ENCODE measurements at regions not wholly inside any gene's neighbourhood (a gene's known extent, or its start where the extent isn't known, plus 50 kb on each side); places are given as distances from the start of the nearest gene placed in this dataset.
"Not testable (repeated sequence)": the region's sequence is repeated elsewhere in the genome, so short reads cannot be mapped to it uniquely, and the experiment has no call there.

GRCh38 chr5:125487652-125488051 is 741.2 kb upstream of the ZNF608 start:
- DNase-seq, result not testable (repeated sequence)

DNA sequence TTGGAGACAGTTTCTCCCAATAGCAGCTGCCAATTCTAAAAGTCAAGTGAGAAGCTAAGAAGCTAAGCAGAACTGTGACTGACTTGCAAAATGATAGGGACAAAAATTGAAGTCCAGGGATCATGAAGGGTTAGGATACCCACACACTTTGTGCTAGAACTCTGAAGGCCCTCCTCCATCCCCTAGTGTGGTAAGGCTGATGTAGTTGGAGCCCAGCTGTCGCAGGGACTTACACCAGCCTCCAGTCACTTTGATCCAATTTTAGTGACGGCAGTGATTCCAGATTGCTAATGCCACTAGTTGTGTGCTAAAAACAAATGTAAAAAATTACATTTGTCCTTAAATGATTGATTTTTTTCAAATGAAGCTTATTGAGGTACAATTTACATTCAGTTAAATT is 742.7 kb upstream of the ZNF608 start:
- DNase-seq, result no peak

DNA sequence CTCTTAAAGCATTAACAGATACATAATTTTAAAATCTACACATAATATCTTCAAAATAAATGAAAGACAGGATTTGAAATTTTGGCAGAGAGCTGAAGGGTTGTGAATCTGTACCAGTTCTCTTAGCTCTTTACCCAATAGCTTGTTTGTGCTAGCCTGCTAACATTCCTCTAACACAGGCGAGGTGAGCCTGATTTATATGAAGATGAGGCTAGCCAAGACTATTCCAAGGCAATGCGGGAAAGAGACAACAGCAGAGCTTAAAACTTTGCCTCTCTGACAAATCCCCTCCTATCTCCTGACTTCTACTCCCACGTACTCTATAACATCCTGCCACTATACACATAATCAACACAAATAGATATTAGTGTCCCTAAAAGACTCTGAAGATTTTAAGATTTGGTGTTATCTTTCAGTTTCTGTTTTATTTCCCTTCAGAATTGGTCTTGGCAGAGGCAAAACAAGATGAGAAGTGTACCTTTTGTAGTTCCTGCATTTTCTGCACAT is 745.6 kb upstream of the ZNF608 start:
- DNase-seq, result no peak

DNA sequence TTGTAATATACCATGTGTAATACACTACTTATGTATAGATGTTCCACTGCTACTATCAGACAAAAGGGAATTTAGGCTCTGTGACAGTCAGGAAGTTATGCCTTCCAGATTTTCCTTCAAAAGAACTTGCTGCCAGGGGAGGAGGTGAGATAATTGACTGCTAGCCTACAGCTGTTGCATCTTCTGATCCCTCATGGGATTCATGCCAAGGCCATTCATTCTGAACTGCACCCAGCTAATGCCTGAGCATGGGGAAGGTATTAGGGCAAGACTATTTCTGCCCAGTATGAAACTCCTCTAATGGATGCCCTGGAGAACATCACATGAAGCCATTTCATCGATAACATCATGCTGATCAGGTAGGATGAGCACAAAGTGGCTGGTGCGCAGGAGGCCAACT is 746.5 kb upstream of the ZNF608 start:
- DNase-seq, result no peak

GRCh38 chr5:125496393-125496792 is 750.0 kb upstream of the ZNF608 start:
- no peak for DNase-seq

DNA sequence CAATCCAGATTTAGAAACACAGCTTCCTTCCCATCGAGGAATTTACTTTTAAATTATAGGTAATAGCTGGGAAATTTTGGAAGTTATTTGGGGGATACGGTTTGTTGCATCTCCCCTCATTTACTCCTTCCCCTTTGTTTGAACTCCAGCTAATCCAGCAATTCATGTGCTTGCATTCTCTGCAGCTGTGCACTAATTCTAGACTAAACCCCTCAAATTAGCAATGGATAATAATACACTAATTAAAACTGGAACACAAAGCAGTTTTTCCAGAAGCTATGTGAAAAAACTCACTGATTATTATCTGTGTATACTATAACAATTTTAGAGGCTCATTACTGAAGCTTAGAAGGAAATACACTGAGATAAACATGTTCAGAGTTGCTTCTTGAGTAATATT is 751.2 kb upstream of the ZNF608 start:
- no peak for DNase-seq

- no peak for DNase-seq
Observed at GRCh38 chr5:125499636-125500332, 753.3 kb upstream of the ZNF608 start.

- no peak for DNase-seq
Observed at GRCh38 chr5:125501396-125501795, 755.0 kb upstream of the ZNF608 start.

- no peak for DNase-seq
Observed at GRCh38 chr5:125503946-125504345, 757.5 kb upstream of the ZNF608 start.

- DNase-seq, result no peak
Observed at GRCh38 chr5:125505115-125505514, 758.7 kb upstream of the ZNF608 start.

- DNase-seq, result no peak
Observed at GRCh38 chr5:125506124-125506523, 759.7 kb upstream of the ZNF608 start.

DNA sequence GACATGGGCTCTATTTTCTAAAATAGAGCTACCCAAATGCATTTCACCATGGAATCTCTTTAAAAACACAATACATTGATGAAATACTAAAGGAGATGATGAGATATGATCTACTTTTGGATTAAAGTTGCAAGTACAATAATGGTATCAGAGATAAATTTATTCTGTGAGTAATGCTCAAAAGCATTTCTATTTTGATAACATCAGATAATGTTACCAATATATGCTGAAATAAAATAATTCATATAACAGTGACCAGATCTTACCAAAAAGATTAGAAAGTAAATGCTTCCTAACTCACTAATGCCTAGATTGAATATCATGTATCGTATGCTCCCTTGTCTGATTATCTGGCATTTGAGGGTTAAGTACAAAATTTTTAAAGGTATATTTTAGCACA is 761.8 kb upstream of the ZNF608 start:
- DNase-seq, result no peak

DNA sequence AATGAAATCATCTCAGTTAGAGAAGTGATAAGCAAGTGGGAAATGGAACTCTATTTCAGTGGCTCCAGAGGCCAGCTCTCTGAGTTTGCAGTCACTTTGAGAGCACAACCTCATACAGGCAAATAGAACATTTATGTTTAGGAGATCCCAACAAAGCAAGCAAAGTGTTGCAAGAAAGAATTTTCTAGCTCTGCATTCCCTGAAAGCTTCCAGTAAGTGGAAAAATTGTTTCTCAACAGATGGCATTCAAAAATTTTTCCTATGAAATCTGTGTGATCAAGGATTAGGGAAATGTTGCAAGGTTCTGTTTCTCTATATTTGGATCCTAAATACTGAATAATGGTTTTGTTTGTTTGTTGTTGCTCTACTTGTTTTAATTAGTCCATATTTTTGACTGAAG is 764.2 kb upstream of the ZNF608 start:
- DNase-seq, result no peak

DNA sequence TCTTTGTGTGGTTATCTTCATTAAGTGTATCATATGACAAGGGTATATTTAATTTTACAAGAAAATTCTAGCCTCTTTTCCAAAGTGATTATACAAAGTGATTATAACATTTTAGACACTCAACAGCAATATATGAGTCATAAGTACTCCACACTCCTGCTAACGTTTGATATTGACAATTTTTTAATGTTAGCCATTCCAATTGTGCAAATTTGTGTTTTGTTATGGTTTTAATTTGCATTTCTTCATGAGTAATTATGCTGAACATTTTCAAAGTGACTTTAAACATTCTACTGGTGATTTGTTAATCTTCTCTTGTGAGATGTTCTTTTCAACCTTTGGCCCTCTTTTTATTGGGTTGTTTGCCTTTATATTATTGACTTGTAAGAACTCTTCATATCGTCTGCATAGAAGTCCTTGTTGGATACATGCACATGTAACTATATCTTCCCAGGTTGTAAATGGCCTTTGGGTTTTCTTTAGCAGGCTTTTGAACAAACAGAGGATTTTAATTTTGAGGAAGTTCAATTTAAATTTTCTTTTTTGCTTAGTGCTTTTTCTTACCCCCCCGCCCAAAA is 771.6 kb upstream of the ZNF608 start:
- DNase-seq, result no peak

DNA sequence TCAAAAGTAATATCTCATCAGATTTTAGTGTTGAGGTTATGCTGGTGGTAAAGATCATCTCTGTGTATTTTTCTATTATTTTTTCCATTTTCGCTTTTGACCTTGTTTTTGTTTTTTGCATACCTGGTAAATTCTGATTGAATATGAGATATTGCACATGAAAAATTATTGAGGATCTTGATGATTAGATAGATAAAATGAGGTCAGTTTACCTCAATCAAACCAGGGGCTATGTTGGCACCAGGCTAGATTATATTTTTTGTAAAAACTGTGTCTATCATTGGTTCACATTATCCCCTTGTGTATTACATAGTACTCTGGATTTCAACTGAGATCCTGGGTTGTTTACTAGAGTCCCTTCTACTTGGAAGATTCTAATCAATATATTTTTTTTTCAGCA is 774.9 kb upstream of the ZNF608 start:
- no peak for DNase-seq

- DNase-seq, result no peak
Observed at GRCh38 chr5:125525356-125525755, 778.9 kb upstream of the ZNF608 start.

DNA sequence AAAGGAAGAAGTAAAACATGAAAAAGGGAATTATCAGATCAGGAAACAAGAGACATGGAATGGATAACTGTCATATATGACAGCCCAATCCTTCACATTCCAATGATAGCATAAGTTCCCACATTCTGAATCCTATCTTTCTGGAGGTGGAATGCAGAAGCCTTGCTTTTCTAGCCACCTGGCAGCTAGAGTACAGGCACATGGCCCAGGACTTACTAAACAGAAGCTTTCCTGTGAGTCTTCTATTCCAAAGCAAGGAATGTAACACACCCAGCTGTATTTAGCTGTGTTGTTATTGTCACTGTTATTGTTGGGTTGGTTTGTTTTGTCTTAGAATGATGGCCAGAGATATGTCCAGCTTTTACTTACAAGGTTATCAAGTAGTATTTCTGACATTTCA is 780.5 kb upstream of the ZNF608 start:
- DNase-seq, result no peak

DNA sequence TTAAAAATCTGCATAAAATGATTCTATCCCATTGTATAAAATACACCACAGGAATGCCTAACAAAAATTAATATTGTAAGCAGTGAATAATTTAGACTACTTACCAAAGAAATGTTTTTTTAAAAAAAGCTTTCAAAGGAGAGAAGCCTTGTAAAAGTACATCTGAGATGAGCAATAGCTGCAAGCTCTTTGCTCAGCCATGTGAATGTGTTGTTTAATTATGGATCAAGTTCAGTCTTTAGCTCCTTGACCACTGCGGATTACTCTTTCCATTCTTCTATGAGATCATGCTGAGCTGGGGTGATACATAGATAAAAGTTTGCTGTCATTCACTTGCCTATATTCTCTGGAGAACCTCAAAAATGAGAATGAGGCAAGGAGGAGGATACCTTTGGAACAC is 782.4 kb upstream of the ZNF608 start:
- DNase-seq, result no peak

GRCh38 chr5:125530833-125531615 is 784.6 kb upstream of the ZNF608 start:
- DNase-seq, result no peak

DNA sequence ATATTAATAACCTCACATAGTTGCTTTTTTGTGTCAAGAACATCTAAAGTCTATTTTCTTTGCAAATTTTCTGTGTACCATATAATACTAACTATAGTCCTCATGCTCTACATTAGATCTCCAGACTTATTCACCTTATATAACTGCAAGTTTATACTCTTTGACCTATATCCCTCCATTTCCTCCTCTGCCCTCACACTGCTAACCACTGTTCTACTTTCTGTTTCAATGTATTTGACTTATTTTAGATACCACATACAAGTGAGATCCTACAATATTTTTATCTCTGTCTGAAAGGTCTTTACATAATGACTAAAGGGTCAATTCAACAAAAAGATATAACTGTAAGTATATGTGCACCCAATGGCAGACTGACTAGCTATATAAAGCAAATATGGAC is 789.7 kb upstream of the ZNF608 start:
- no peak for DNase-seq

DNA sequence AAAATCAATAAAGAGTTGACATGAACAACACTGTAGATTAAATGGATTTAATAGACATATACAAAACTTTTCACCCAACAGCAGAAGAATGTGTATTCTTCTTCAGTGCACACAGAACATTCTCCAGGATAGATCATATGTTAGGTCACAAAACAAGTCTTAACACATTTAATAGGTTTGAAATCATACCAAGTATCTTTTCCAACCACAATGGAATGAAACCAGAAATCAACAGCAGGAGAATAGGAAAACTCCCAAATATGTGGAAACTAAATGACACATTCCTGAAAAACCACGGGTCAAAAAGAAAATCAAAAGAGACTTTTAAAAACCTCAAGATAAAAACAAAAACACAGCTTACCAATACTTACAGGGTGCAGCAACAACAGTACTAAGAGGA is 790.1 kb upstream of the ZNF608 start:
- no peak for DNase-seq

- no peak for DNase-seq
Observed at GRCh38 chr5:125537661-125538060, 791.2 kb upstream of the ZNF608 start.

GRCh38 chr5:125538469-125538868 is 792.0 kb upstream of the ZNF608 start:
- DNase-seq, result no peak

DNA sequence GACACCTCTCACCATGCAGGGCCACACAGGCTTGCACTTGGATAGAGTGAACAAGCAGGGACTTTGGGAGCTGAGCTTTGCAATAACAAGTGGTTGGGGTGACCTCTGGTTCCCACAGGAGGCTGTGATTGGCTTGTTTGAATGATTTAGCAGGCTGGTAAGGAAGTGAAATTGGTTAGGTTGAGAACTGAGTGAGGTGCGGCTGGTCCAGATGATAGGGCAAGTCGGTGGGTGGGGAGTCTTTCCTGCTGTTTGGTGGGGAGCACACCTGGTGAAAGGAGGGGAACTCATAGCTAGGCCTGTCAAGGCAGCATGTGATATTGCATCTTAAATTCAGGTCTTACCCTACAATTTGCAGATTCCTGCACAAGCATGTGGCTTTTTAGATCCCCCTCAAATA is 794.6 kb upstream of the ZNF608 start:
- no peak for DNase-seq
